Hematopoietic multipotent progenitor cell treated with erythropoietin and hydrocortisone succinate and interleukin-3 and kit ligand, for 6 days (in vitro differentiated cells): ENCODE measurements at regions not wholly inside any gene's neighbourhood (a gene's known extent, or its start where the extent isn't known, plus 50 kb on each side); places are given as distances from the start of the nearest gene placed in this dataset.

Source experiments
- DNase-seq: peaks from one replicate; pipeline ENCODE4 v3.0.0-alpha.2; 2015

DNA sequence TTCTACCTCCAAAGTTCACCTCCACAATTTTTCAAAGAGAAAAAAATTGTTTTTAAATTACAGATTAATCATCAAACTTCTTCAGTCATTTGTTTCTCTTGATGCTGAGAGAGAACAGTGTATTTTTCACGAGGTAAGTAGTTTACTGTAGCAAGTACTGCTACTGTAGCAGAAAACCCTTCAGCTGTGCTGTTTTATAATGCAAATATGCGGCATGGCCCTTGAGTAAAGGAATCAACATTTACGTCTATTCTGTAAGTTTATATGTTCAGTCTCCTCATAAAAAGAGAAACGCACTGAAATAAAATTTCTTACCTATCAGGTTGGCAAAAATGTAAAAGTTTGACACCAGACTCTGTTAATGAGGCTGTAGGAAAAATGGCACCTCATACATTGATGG lies 399.0 kb downstream of the NKX6-1 start:
- DNase-seq, result no peak

- no peak for DNase-seq
Observed at GRCh38 chr4:84099599-84099998, 399.5 kb downstream of the NKX6-1 start.

DNA sequence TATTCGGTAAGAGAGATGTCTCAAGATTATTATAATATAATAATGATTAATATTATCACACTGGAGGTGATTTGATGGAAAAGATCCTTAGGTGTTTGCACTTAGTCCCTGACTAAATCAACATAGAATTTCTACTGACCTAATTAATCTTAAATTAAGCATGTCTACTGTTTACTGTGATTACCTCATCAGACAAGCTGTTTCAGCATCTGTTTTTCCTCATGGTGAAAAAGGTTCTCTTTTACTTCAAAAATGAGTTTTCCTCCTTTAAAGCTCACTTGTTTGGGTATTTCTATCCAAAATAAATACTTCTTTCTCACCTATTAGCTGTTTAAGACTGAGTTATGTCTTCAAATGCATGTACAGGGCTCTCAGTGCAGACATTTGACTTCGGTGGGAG lies 407.8 kb downstream of the NKX6-1 start:
- DNase-seq, result no peak

DNA sequence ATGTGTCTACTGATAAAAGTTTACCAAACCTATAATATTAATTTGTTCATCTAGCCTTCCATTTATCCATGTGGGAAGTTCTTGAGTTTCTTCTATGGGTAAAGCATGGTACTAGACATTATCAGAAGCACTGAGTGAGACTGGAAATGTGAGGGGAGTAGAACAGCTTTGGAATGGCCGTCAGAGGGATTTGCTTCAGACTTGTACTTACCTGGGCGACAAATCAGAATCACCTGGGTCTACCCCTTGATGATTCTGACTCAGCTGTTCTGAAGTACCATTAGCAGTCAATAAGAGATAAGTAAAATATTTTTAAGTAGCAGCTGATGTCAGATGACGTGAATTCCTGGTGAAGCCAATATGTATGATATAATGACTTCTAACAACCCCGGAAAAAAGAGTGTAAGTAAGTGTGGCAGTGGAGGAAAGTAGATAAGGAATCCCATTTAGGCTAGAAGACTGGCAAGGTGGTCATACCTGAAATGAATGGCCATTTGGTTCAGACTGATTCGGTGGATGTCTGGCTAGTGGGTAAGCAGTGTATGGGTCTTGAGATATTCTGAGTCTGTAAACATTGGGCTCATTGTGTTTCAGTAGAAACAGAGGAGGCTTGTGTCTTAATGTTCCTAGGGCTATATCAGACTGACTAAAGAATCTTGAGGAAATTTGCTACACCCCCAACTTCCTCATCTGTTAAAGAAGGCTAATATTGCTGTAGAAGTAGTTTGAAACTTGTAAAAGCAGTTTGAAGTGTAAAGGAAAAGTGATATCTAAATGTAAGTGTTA lies 409.2 kb downstream of the NKX6-1 start:
- DNase-seq, result no peak

DNA sequence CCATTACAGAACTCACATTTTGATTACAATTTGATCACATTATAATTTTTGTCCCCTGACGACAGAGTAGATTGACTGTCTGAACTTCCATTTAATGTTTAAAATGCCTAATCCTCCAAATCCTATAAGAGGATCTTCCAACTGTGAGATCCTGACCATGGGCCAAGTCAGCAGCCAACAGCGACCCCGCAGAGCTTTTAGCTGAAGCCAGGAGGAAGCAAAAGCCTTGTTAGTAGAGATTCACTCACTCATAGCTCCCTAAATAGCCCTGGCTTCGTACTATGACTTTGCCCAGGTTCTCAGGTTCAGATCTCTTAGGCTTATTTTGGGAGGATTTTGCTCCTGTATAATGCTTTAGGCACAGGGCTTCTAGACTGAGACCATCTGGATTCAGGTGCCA lies 413.1 kb downstream of the NKX6-1 start:
- DNase-seq, result no peak

GRCh38 chr4:84070289-84070688 lies 428.8 kb downstream of the NKX6-1 start:
- DNase-seq, result no peak

- DNase-seq, result no peak
Observed at GRCh38 chr4:84063619-84064018, 435.5 kb downstream of the NKX6-1 start.

- DNase-seq, result no peak
Observed at GRCh38 chr4:84058201-84058600, 440.9 kb downstream of the NKX6-1 start.

GRCh38 chr4:84051639-84052038 lies 447.5 kb downstream of the NKX6-1 start:
- no peak for DNase-seq

- no peak for DNase-seq
Observed at GRCh38 chr4:84051089-84051488, 448.0 kb downstream of the NKX6-1 start.

- no peak for DNase-seq
Observed at GRCh38 chr4:84050015-84050414, 449.1 kb downstream of the NKX6-1 start.

DNA sequence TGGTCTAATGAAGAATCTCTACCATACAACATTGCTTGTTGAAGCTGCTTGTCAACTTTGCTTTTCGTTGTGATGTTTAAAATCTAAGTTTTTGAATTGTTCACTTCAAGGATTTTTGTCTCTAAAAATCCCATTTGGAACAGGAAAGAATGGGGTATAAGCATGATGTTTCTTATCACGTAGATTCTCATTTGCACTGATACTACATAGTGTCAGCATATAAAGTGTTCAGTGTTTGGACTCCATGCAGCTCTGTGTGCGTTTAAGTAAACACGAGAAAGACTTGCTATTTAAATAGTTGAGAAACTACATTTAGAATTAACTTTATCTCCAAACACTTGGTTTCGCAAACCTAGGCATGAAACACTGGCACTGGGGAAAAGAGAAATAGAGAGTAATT lies 452.5 kb downstream of the NKX6-1 start:
- DNase-seq, result no peak

DNA sequence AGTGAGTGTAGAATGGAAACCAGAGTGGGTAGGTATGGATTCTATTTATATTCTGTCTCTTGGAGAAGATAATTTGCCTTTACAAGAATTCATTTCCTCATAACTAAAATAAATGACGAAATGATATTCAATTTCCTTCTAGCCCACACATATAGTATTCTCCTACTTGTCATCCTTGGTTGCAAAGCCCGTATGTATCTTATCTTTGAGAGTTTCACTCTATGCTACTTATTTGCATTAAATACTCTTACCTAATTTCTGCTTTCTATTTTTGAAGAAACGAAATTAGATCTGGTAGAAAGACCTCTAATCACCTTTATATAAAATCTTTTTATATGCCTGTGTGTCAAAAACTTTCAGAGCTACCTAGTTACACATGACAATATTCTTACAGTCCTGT lies 457.7 kb downstream of the NKX6-1 start:
- DNase-seq, result no peak

GRCh38 chr4:84035568-84035967 lies 463.5 kb downstream of the NKX6-1 start:
- DNase-seq, result no peak

GRCh38 chr4:84032372-84032771 lies 466.7 kb downstream of the NKX6-1 start:
- no peak for DNase-seq

- DNase-seq, result no peak
Observed at GRCh38 chr4:84031401-84031800, 467.7 kb downstream of the NKX6-1 start.

- DNase-seq, result no peak
Observed at GRCh38 chr4:84028340-84028739, 470.8 kb downstream of the NKX6-1 start.

DNA sequence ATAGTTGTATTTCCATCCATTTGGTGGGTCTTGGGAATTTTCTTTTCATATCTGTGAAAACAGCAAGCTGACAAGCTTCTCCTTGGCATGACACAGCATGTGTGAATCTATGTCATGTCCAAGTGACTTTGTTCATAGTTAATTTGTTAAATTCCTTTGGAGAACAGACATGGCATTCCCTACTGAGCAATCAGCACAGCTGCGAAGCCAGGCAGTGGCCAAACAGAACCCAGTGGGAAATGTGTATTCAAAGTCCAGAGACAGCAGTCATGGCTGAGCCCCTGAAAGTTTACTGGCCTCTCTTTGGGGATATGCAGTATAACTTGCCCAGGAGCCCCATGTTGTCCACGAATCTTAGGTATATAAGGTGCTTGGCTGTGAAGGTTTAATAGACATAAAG lies 474.7 kb downstream of the NKX6-1 start:
- DNase-seq, result no peak

DNA sequence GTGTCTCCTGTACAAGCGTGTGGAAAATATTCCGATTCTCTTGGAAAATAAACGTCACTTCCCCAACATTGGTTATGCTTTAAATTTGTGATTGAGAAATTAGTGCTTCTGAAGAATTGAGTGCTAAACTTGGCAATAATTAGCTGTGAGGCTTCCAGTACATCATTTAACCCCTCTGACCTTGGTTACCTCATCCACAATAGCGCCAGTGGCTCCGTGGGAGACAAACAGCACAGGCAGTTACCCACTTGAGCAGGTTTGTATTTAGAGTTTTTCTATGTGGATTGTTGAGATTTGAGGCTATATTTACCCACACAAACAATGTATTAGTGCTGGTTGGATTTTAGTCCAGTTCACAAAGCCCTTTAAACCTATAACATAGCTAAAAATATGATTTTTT lies 476.5 kb downstream of the NKX6-1 start:
- no peak for DNase-seq

GRCh38 chr4:84019626-84020025 lies 479.5 kb downstream of the NKX6-1 start:
- no peak for DNase-seq

GRCh38 chr4:84003046-84003445 lies 467.1 kb downstream of the GPAT3 start:
- DNase-seq, result no peak

DNA sequence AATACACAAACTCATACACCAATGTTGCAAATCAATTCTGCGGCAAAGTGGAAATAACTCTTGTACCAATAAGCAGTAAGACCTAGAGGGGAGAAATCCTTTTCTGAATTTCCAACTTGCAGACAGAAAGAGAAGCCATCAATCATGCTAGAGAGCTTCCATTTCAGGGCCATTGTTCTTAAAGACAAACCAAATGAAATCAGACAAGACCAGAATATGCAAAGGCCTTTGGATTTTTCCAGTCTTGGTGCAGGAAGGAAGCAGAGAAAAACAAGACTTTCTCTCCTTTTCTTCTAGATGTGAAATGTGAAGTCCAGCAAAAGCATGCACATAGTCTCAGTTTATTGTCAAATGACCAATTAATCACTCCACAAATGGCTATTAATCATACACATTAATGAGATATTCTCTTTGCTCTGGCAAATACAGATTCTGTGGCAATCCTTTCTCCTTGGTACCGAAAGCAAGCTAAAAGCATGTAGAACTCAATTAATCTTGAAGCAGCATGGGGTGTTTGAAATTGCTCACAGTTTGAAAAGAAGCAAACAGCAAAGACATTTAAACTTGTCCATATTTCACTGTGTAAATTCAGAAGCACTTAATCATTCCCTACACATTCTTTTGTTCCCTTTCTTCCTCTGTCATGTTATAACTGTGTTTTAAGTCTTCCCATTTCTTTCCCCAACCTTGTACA lies 466.1 kb downstream of the GPAT3 start:
- no peak for DNase-seq

DNA sequence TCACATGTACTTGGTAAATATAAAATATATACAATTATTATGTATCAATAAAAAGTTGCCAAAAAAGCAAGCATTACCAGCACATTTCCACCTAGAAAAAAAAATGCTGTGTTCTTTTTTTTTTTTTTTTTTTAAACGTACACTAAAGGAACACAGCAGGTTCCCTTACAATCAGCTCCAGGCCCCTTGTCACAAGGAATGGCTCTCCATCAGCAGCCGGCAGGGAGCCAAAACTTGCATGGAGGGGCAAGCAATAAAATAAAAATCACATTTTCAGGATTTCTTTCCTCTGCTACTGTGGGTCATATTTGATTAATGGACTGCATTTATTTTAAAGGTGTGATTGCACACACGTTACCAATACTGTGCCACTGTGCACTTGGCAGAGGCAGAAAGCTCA lies 460.3 kb downstream of the GPAT3 start:
- DNase-seq, result no peak

GRCh38 chr4:83993774-83994173 lies 457.9 kb downstream of the GPAT3 start:
- peak; percentile 7 for DNase-seq

DNA sequence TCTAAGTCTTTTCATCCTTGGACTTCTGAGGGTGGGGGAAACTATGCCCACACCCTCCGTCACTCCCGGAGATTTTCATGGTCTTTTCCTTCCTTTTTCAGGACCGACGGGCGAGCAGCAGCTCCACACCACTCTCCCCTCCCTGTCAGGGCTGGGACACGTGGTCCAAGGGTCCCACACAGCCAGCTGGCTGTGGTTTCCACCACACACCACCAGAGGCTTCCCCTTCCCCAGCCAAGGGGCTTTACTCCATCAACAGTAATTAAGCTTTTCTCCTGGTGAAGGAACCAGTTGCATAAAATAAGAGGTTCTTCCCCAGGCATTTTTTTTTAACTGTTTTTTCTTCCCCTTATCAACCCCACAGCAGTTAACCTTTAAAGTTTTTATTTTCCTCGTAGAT lies 453.9 kb downstream of the GPAT3 start:
- DNase-seq, result no peak
